GM21737 (cell line): ENCODE measurements at regions not wholly inside any gene's neighbourhood (a gene's known extent, or its start where the extent isn't known, plus 50 kb on each side); places are given as distances from the start of the nearest gene placed in this dataset.

Experiments
- ATAC-seq: cut with Tn5 transposase; IDR thresholded peaks from one replicate; pipeline ENCODE4 v1.9.1; 2021; ENCODE audit warnings: mild to moderate bottlenecking, moderate library complexity; ENCODE audit not compliant: unreplicated experiment

- ATAC-seq = no peak
These were observed 457.2 kb downstream of the ARHGEF28 start for GRCh38 chr5:74083096-74083791.

GRCh38 chr5:74082512-74083055 lies 456.6 kb downstream of the ARHGEF28 start:
- no peak for ATAC-seq

- ATAC-seq = no peak
These were observed 455.1 kb downstream of the ARHGEF28 start for GRCh38 chr5:74081126-74081525.

- no peak for ATAC-seq
These were observed 454.1 kb downstream of the ARHGEF28 start for GRCh38 chr5:74079971-74080556.

GRCh38 chr5:74075501-74076484 lies 449.8 kb downstream of the ARHGEF28 start:
- no peak for ATAC-seq

- no peak for ATAC-seq
These were observed 448.1 kb downstream of the ARHGEF28 start for GRCh38 chr5:74074111-74074510.

- ATAC-seq = no peak
These were observed 447.3 kb downstream of the ARHGEF28 start for GRCh38 chr5:74073257-74073656.

GRCh38 chr5:74072646-74073045 lies 446.6 kb downstream of the ARHGEF28 start:
- ATAC-seq = no peak

GRCh38 chr5:74070766-74071165 lies 444.8 kb downstream of the ARHGEF28 start:
- ATAC-seq = no peak

GRCh38 chr5:74069741-74070140 lies 443.7 kb downstream of the ARHGEF28 start:
- ATAC-seq = no peak

- ATAC-seq = no peak
These were observed 441.9 kb downstream of the ARHGEF28 start for GRCh38 chr5:74067748-74068541.

GRCh38 chr5:74064911-74065310 lies 438.9 kb downstream of the ARHGEF28 start:
- ATAC-seq = no peak

- ATAC-seq = no peak
These were observed 438.2 kb downstream of the ARHGEF28 start for GRCh38 chr5:74064225-74064624.

- no peak for ATAC-seq
These were observed 437.8 kb downstream of the ARHGEF28 start for GRCh38 chr5:74063821-74064220.

GRCh38 chr5:74063346-74063745 lies 437.4 kb downstream of the ARHGEF28 start:
- no peak for ATAC-seq

GRCh38 chr5:74061292-74061691 lies 435.3 kb downstream of the ARHGEF28 start:
- ATAC-seq = no peak

- no peak for ATAC-seq
These were observed 433.7 kb downstream of the ARHGEF28 start for GRCh38 chr5:74059706-74060105.

GRCh38 chr5:74056789-74057164 lies 430.8 kb downstream of the ARHGEF28 start:
- ATAC-seq = no peak

- no peak for ATAC-seq
These were observed 430.3 kb downstream of the ARHGEF28 start for GRCh38 chr5:74056107-74056788.
